ENCODE measurements at regions not wholly inside any gene's neighbourhood (a gene's known extent, or its start where the extent isn't known, plus 50 kb on each side); places are given as distances from the start of the nearest gene placed in this dataset.

- Histone ChIP-seq H3K4me3 (no peak overlapping the region), H3K4me1 (no peaks in the 10 kb centered on the region), H3K27ac (no peak overlapping the region), H3K9me3 (no peaks in the 10 kb centered on the region), H3K36me3 (no peaks in the 10 kb centered on the region), H3K27me3 (no peaks in the 10 kb centered on the region)
- TF ChIP-seq POLR2A (IDR thresholded peaks at IDR 0.05) (no peak), CTCF (IDR thresholded peaks at IDR 0.05) (no peak)
- DNase-seq = no peak
These were observed 467.3 kb upstream of the CLINT1 start for GRCh38 chr5:158326256-158326655.

GRCh38 chr5:158324236-158324635 is 465.3 kb upstream of the CLINT1 start:
- H3K27ac ChIP-seq = no peak overlapping the region

GRCh38 chr5:158322620-158323019 is 463.7 kb upstream of the CLINT1 start:
- Histone ChIP-seq H3K36me3 (no peaks in the 10 kb centered on the region), H3K27me3 (no peaks in the 10 kb centered on the region), H3K27ac (no peak overlapping the region), H3K9me3 (no peaks in the 10 kb centered on the region), H3K4me1 (no peaks in the 10 kb centered on the region), H3K4me3 (no peak overlapping the region)
- DNase-seq = no peak
- TF ChIP-seq POLR2A (IDR thresholded peaks at IDR 0.05) (no peak), CTCF (IDR thresholded peaks at IDR 0.05) (no peak)

More at GRCh38 chr5:158324236-158324635, 465.3 kb upstream of the CLINT1 start:
- Histone ChIP-seq H3K4me1 (no peaks in the 10 kb centered on the region), H3K27me3 (no peaks in the 10 kb centered on the region), H3K4me3 (no peak overlapping the region), H3K36me3 (no peaks in the 10 kb centered on the region), H3K9me3 (no peaks in the 10 kb centered on the region)
- TF ChIP-seq POLR2A (IDR thresholded peaks at IDR 0.05) (no peak), CTCF (IDR thresholded peaks at IDR 0.05) (no peak)
- no peak for DNase-seq

GRCh38 chr5:158320934-158321333 is 462.0 kb upstream of the CLINT1 start:
- Histone ChIP-seq H3K9me3 (no peaks in the 10 kb centered on the region), H3K27ac (no peak overlapping the region), H3K36me3 (no peaks in the 10 kb centered on the region), H3K27me3 (no peaks in the 10 kb centered on the region), H3K4me1 (no peaks in the 10 kb centered on the region), H3K4me3 (no peak overlapping the region)
- DNase-seq = no peak
- TF ChIP-seq CTCF (IDR thresholded peaks at IDR 0.05) (no peak), POLR2A (IDR thresholded peaks at IDR 0.05) (no peak)

GRCh38 chr5:158320178-158320674 is 461.3 kb upstream of the CLINT1 start:
- Histone ChIP-seq H3K4me3 (no peak overlapping the region), H3K4me1 (no peaks in the 10 kb centered on the region), H3K27ac (no peak overlapping the region), H3K27me3 (no peaks in the 10 kb centered on the region), H3K9me3 (no peaks in the 10 kb centered on the region), H3K36me3 (no peaks in the 10 kb centered on the region)
- DNase-seq = no peak
- TF ChIP-seq POLR2A (IDR thresholded peaks at IDR 0.05) (no peak), CTCF (IDR thresholded peaks at IDR 0.05) (no peak)

GRCh38 chr5:158317507-158317906 is 458.6 kb upstream of the CLINT1 start:
- DNase-seq = no peak
- TF ChIP-seq POLR2A (IDR thresholded peaks at IDR 0.05) = no peak
- no peak for TF ChIP-seq CTCF (IDR thresholded peaks at IDR 0.05)

More at GRCh38 chr5:158317507-158317906, 458.6 kb upstream of the CLINT1 start:
- no peak overlapping the region for H3K4me3 ChIP-seq
- H3K4me1 ChIP-seq = no peaks in the 10 kb centered on the region
- no peaks in the 10 kb centered on the region for H3K9me3 ChIP-seq
- H3K27me3 ChIP-seq = no peaks in the 10 kb centered on the region
- no peak overlapping the region for H3K27ac ChIP-seq
- H3K36me3 ChIP-seq = no peaks in the 10 kb centered on the region

Data from Peyer's patch (tissue), 4 donors.